Thyroid gland (tissue), 4 donors: ENCODE measurements at regions not wholly inside any gene's neighbourhood (a gene's known extent, or its start where the extent isn't known, plus 50 kb on each side); places are given as distances from the start of the nearest gene placed in this dataset.
"Not testable (repeated sequence)": the region's sequence is repeated elsewhere in the genome, so short reads cannot be mapped to it uniquely, and the experiment has no call there.

ENCODE experiments used
- CTCF ChIP-seq, 6 experiments: fragments of 200-600 bp in 3 of 6; fragments of 450-650 bp in 3 of 6; sonication (generic) in 3 of 6; IDR thresholded peaks; one replicate each; pipeline ENCODE4 v1.5.1; 2016 to 2019; ENCODE audit warnings: antibody characterized with exemption in 6 of 6, mild to moderate bottlenecking in 2 of 6, inconsistent platforms in 1 of 6, moderate library complexity in 1 of 6
- POLR2A ChIP-seq, 2 donors: fragments of 450-650 bp; IDR thresholded peaks; one replicate each; pipeline ENCODE4 v1.6.1; 2017; ENCODE audit warnings: antibody characterized with exemption in 2 of 2, mild to moderate bottlenecking in 2 of 2, moderate library complexity in 1 of 2

DNA sequence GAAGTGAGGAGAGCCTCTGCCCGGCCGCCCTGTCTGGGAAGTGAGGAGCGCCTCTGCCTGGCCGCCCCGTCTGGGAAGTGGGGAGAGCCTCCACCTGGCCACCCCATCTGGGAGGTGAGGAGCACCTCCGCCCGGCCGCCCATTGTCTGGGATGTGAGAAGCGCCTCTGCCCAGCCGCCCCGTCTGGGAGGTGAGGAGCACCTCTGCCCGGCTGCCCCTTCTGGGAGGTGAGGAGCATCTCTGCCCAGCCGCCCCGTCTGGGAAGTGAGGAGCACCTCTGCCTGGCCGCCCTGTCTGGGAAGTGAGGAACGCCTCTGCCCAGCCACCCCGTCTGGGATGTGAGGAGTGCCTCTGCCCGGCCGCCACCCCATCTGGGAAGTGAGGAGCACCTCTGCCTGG, 163.9 kb downstream of the CENPC start:
- TF ChIP-seq CTCF, POLR2A (IDR thresholded peaks at IDR 0.05): not testable (repeated sequence)
